Keratinocyte (primary cell): ENCODE measurements at regions not wholly inside any gene's neighbourhood (a gene's known extent, or its start where the extent isn't known, plus 50 kb on each side); places are given as distances from the start of the nearest gene placed in this dataset.
"Not testable (repeated sequence)": the region's sequence is repeated elsewhere in the genome, so short reads cannot be mapped to it uniquely, and the experiment has no call there.

Experiments used
- DNase-seq: peaks from one replicate; pipeline ENCODE4 v3.0.0-alpha.2; 2011; ENCODE audit warnings: low read depth, missing footprints, low spot score
- FAIRE-seq: peaks from 2 replicates; lab custom pipeline; 2011; peaks lifted over from hg19 to GRCh38; lab: Jason Lieb, UNC
- H2AFZ ChIP-seq: 2 replicates; pipeline ENCODE4 v1.6.0; 2012; ENCODE audit warnings: low read length, control low read depth, inconsistent platforms; ENCODE audit not compliant: control insufficient read depth
- H3K27ac ChIP-seq: 2 replicates; pipeline ENCODE4 v1.5.1; 2011; ENCODE audit warnings: low read length; ENCODE audit not compliant: control insufficient read depth, insufficient read depth
- H3K27me3 ChIP-seq: 3 replicates; pipeline ENCODE4 v1.6.0; 2011; ENCODE audit warnings: low read length; ENCODE audit not compliant: control insufficient read depth, insufficient read depth; ENCODE audit errors: extremely low read depth
- H3K36me3 ChIP-seq, 2 experiments: 2 replicates in 1 of 2; 3 replicates in 1 of 2; pipeline ENCODE4 v1.5.1; 2011; ENCODE audit warnings: low read length in 2 of 2, mild to moderate bottlenecking in 1 of 2; ENCODE audit not compliant: control insufficient read depth in 2 of 2, insufficient read depth in 2 of 2; ENCODE audit errors: extremely low read depth in 1 of 2
- H3K4me1 ChIP-seq: 3 replicates; pipeline ENCODE4 v1.5.1; 2011; ENCODE audit warnings: low read length; ENCODE audit not compliant: control insufficient read depth, insufficient read depth; ENCODE audit errors: extremely low read depth
- H3K4me2 ChIP-seq: 3 replicates; pipeline ENCODE4 v1.6.0; 2011; ENCODE audit warnings: low read depth, low read length; ENCODE audit not compliant: control insufficient read depth, insufficient read depth; ENCODE audit errors: extremely low read depth
- H3K4me3 ChIP-seq, 3 experiments: fragments of 200-600 bp in 1 of 3; sonication (generic) in 1 of 3; 2 replicates in 2 of 3; 3 replicates in 1 of 3; pipeline ENCODE4 v1.5.1; 2011 to 2016; ENCODE audit warnings: low read length in 3 of 3, mild to moderate bottlenecking in 3 of 3, control low read depth in 2 of 3, inconsistent platforms in 1 of 3, low read depth in 1 of 3, mixed read lengths in 1 of 3, mixed run types in 1 of 3, moderate library complexity in 1 of 3; ENCODE audit not compliant: control insufficient read depth in 2 of 3, insufficient read depth in 2 of 3; ENCODE audit errors: extremely low read depth in 1 of 3
- H3K79me2 ChIP-seq: 2 replicates; pipeline ENCODE4 v1.6.0; 2012; ENCODE audit warnings: low read length; ENCODE audit not compliant: control insufficient read depth, insufficient read depth
- H3K9ac ChIP-seq: 3 replicates; pipeline ENCODE4 v1.6.0; 2011; ENCODE audit warnings: low read length; ENCODE audit not compliant: control insufficient read depth, insufficient read depth; ENCODE audit errors: extremely low read depth
- H3K9me1 ChIP-seq: 3 replicates; pipeline ENCODE4 v1.6.0; 2011; ENCODE audit warnings: low read length; ENCODE audit not compliant: control insufficient read depth, insufficient read depth; ENCODE audit errors: extremely low read depth
- H3K9me3 ChIP-seq: 2 replicates; pipeline ENCODE4 v1.5.1; 2012; ENCODE audit warnings: low read depth, low read length; ENCODE audit not compliant: control insufficient read depth
- H4K20me1 ChIP-seq: 3 replicates; pipeline ENCODE4 v1.6.0; 2011; ENCODE audit warnings: low read length; ENCODE audit not compliant: control insufficient read depth, insufficient read depth; ENCODE audit errors: extremely low read depth
- EZH2 ChIP-seq: IDR thresholded peaks from one replicate; pipeline ENCODE4 v1.6.1; 2012; ENCODE audit warnings: inconsistent platforms, mild to moderate bottlenecking, low read length, moderate library complexity
- dilution Hi-C: fragments of 300-500 bp; cut with MboI; formaldehyde crosslinking; loops from one replicate; pipeline ENCODE4 v1.7.0; 2020; ENCODE audit warnings: low sequenced_read_pairs; ENCODE audit not compliant: extremely low pct_ligation_motif_present
- TF ChIP-seq, protein P1 (sequence below), 3 experiments: IDR thresholded peaks in 1 of 3; conservative IDR thresholded peaks in 1 of 3; optimal IDR thresholded peaks in 1 of 3; 2 replicates in 2 of 3; 3 replicates in 1 of 3; pipeline versions ENCODE3 to v1.5.1; 2011; ENCODE audit warnings: low read length in 3 of 3, mild to moderate bottlenecking in 3 of 3, moderate library complexity in 2 of 3, control low read depth in 1 of 3, inconsistent platforms in 1 of 3; ENCODE audit not compliant: insufficient read depth in 2 of 3; ENCODE audit errors: extremely low read depth in 1 of 3

- H3K27ac ChIP-seq, result no peak overlapping the region
- dilution Hi-C loops, result no loop called here
- no peak overlapping the region for H3K9ac ChIP-seq
- H3K9me1 ChIP-seq, result no peaks in the 10 kb centered on the region
- H4K20me1 ChIP-seq, result no peaks in the 10 kb centered on the region
- no peak overlapping the region for H3K4me2 ChIP-seq
- DNase-seq (no peak), FAIRE-seq (no peak)
- TF ChIP-seq, protein P1, sequence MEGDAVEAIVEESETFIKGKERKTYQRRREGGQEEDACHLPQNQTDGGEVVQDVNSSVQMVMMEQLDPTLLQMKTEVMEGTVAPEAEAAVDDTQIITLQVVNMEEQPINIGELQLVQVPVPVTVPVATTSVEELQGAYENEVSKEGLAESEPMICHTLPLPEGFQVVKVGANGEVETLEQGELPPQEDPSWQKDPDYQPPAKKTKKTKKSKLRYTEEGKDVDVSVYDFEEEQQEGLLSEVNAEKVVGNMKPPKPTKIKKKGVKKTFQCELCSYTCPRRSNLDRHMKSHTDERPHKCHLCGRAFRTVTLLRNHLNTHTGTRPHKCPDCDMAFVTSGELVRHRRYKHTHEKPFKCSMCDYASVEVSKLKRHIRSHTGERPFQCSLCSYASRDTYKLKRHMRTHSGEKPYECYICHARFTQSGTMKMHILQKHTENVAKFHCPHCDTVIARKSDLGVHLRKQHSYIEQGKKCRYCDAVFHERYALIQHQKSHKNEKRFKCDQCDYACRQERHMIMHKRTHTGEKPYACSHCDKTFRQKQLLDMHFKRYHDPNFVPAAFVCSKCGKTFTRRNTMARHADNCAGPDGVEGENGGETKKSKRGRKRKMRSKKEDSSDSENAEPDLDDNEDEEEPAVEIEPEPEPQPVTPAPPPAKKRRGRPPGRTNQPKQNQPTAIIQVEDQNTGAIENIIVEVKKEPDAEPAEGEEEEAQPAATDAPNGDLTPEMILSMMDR (optimal IDR thresholded peaks at IDR 0.05 in 1 of 3, IDR thresholded peaks at IDR 0.05 in 1 of 3, conservative IDR thresholded peaks at IDR 0.05 in 1 of 3; ENCODE audit: extremely low read depth in 1 of 3, insufficient read depth in 2 of 3, low read length in 3 of 3), result no peak
- no peak for TF ChIP-seq EZH2
- H3K4me1 ChIP-seq, result no peaks in the 10 kb centered on the region
- no peaks in the 10 kb centered on the region for H3K36me3 ChIP-seq
- no peak overlapping the region for H2AFZ ChIP-seq
- H3K4me3 ChIP-seq, result no peak overlapping the region
- H3K27me3 ChIP-seq, result no peaks in the 10 kb centered on the region
- H3K9me3 ChIP-seq, result no peaks in the 10 kb centered on the region
- no peaks in the 10 kb centered on the region for H3K79me2 ChIP-seq
Observed at GRCh38 chr13:66152596-66152995, 1077.5 kb downstream of the PCDH9 start.

DNA sequence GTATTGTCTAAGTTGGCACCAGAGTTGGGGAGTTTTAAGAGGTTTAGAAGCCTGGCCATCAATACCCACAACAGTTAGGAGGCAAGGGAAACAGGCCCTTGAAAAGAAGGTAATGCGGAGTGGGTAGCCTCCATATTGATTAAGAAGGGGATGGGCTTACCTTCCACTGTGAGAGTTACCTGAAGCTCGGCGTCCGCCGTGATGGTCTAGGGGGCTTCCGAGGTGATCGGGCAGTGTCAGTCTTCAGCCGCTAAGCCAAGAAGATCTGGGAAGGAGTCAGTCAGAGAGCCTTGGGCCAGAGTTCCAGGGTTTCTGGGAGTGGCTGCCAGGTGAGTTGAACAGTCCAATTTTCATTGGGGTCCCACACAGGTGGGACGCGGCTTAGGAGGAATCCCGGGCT is 1085.8 kb downstream of the PCDH9 start:
- H3K79me2 ChIP-seq, H3K36me3 ChIP-seq, DNase-seq, FAIRE-seq, H3K9me1 ChIP-seq, H4K20me1 ChIP-seq, H3K27ac ChIP-seq, H3K27me3 ChIP-seq, H3K4me1 ChIP-seq, H3K4me2 ChIP-seq, H3K9me3 ChIP-seq, H3K9ac ChIP-seq, H3K4me3 ChIP-seq, H2AFZ ChIP-seq, dilution Hi-C loops: not testable (repeated sequence)

GRCh38 chr13:66139701-66140100 is 1090.4 kb downstream of the PCDH9 start:
- Histone ChIP-seq H4K20me1 (no peaks in the 10 kb centered on the region), H3K36me3 (no peaks in the 10 kb centered on the region), H3K4me2 (no peak overlapping the region), H3K9ac (no peak overlapping the region), H3K4me1 (no peaks in the 10 kb centered on the region), H3K9me1 (no peaks in the 10 kb centered on the region), H3K9me3 (no peaks in the 10 kb centered on the region), H3K79me2 (no peaks in the 10 kb centered on the region), H3K27ac (no peak overlapping the region), H3K4me3 (no peak overlapping the region), H2AFZ (no peak overlapping the region), H3K27me3 (no peaks in the 10 kb centered on the region)
- TF ChIP-seq EZH2, result no peak
- TF ChIP-seq, protein P1 (optimal IDR thresholded peaks at IDR 0.05 in 1 of 3, IDR thresholded peaks at IDR 0.05 in 1 of 3, conservative IDR thresholded peaks at IDR 0.05 in 1 of 3; ENCODE audit: extremely low read depth in 1 of 3, insufficient read depth in 2 of 3, low read length in 3 of 3), result no peak
- DNase-seq, result no peak
- dilution Hi-C loops, result no loop called here
- no peak for FAIRE-seq
